ENCODE measurements at regions not wholly inside any gene's neighbourhood (a gene's known extent, or its start where the extent isn't known, plus 50 kb on each side); places are given as distances from the start of the nearest gene placed in this dataset.

DNA sequence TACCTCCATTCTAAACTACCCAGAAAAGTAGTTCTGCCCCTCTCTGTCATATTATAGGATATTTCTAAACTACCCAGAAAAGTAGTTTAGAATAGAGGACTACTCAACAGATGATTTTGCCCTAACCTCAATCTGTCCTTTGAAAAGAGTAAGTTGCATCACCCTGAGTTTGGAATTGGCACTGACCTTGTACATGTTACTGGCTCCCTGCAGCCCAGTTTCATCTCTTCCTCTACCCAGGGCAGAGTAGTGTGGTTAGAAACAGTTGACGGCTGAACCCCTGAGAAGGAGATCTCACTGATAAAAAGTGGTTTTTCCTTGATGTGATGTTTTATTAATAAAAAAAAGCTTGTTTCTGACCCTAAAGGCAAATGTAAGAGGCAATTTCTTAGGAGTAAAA lies 340.5 kb upstream of the NECTIN3 start:
- DNase-seq = no peak

DNA sequence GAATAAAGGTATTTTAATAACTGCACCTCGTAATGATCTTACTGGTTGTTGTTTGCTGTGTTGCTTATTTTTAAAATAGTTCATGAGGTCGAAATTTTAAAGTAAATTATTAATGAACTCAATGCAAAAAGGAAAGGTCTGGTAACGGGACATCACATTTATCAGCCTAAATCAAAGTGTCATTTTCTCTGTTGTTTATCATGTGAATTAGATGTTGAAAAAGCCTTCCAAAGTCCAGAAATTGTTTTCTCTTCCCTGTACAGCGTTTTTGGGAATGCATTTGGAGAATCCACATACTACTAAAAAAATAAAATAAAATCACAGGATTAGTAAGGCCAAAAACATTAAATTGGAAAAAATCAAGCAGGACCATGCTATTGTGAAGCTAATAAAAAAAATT lies 339.2 kb upstream of the NECTIN3 start:
- no peak for DNase-seq

DNA sequence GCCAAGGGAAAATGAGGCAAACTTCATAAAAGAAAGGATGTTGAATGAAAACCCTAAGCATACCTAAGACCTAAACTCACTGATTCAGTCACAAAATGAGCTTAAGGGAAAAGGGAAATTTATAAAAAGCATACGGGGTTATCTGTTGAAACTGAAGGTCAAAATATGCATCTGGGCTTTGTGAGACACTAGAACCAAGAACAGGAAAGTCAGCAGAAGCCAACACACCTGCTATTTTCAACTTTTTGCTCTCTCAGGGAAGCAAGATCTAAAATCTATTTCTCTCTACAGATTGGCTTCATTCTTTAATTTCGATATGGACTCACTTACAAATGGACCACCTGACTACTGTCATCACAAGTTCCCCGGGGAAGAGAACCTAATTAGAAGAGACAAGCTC lies 338.6 kb upstream of the NECTIN3 start:
- DNase-seq = no peak

GRCh38 chr3:110734524-110734923 lies 337.1 kb upstream of the NECTIN3 start:
- DNase-seq = no peak

DNA sequence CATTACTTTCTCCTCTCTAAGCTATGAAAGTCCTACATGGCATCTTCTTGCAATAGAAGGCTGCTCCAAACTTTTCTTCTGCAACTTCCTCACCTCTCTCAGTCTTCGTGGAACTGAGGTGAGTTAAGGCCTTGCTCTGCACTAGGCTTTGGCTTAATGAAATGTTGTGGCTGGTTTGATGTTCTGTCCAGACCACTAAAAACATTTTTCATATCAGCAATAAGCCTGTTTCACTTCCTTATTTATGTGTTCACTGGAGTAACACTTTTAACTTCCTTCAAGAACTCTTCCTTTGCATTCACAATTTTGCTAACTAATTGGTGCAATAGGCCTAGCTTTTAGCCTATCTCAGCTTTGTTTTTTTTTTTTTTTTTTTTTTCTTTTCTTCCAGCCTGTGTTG lies 335.3 kb upstream of the NECTIN3 start:
- DNase-seq = no peak

- DNase-seq = no peak
Measured at GRCh38 chr3:110738531-110738930, 333.1 kb upstream of the NECTIN3 start.

DNA sequence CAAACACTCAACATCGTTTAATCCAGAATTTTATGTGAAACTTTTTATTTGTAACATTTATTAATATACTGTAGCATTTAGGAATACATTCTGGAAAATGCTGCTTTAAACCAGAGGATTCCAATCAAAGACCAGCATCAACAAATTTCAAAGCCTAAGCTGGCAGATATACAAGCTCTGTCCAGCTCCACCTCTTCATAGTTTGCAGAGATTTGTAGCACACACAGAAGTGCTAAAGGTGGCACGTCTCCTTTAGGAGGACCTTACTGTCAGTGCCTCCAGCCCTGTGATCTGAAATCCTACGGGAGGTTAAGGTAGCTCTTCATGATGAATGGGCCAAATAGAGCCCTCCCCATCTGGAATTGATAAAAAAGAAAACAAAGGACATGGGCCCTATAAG lies 329.7 kb upstream of the NECTIN3 start:
- no peak for DNase-seq

DNA sequence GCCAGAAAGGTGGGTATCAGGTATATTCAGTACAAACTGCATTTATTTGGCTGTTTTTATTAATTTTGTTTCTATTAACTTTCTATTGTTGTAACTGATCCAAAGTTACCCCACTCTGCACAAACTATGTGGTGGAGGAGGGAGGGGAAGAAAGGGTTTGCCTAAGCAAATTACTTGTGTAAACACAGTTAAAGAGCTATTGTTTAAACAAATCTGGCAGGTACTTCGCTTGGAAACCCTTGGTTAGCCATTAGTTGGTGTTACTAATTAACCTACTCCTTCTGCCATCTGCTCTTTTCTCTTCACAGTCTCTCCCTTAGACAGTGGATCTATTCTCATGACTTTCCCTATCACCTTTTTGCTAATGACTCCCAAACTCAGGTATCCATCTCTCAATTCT lies 328.4 kb upstream of the NECTIN3 start:
- no peak for DNase-seq

GRCh38 chr3:110743984-110744383 lies 327.6 kb upstream of the NECTIN3 start:
- DNase-seq = no peak

- no peak for DNase-seq
Measured at GRCh38 chr3:110744723-110745122, 326.9 kb upstream of the NECTIN3 start.

- DNase-seq = no peak
Measured at GRCh38 chr3:110749006-110749405, 322.6 kb upstream of the NECTIN3 start.

GRCh38 chr3:110750201-110750600 lies 321.4 kb upstream of the NECTIN3 start:
- DNase-seq = no peak

DNA sequence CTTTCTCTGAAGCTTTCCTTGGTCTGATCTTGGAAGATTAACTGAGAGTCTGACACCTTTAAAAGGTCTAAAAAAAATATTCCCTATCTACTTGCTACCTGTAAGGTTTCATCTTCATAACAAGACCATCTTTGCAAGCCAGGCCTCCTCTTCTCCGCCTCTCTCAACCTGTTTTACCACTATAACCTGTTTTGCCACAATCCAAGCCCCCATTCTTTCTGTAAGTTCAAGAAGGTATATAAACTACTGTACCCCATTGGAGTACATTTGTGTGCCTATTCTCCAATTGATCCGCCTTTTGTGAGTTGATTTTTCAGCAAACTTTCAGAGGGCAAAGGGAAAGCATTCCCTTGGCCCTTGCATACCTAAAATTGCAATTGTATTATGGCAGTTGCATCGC lies 319.3 kb upstream of the NECTIN3 start:
- no peak for DNase-seq

DNA sequence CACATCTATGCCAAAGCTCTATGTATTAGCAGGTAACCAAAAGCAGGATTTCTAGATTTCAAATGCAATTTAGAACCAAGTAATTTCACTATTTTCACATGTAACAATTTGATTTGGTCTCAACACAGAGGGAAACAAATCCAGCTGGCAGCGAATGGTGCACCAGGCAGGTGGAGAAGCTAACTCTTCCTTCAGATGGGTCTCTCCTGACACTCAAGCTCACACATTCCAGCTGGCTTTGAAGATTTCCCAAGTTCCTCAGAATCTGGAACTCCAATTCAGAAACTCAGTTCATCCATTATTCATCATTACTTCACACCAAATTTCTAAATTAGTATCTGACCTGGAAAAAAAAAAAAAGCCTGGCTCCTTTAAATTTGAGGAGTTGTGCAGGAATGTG lies 318.1 kb upstream of the NECTIN3 start:
- DNase-seq = no peak

GRCh38 chr3:110754212-110754916 lies 317.3 kb upstream of the NECTIN3 start:
- no peak for DNase-seq

DNA sequence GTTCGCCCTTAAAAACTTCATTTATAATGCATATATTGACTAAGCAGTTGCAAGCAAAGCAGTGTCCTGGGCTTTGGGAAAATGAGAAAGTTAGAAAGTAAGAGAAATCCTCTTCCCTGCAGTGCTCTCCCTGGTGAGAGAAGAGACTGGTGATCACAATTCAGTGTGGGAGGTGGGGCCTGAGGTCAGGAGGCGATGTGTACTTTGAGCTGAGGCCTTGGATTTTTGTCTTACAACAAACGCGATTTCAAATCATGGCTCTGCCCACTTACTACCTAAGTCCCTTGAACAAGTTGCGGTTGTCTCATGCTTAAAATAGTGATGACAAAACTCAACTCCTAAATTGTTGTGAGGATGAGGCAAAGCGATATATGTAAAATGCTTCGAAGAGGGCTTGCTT lies 316.3 kb upstream of the NECTIN3 start:
- DNase-seq = no peak

GRCh38 chr3:110756705-110757104 lies 314.9 kb upstream of the NECTIN3 start:
- DNase-seq = no peak

GRCh38 chr3:110758208-110758607 lies 313.4 kb upstream of the NECTIN3 start:
- DNase-seq = no peak

DNA sequence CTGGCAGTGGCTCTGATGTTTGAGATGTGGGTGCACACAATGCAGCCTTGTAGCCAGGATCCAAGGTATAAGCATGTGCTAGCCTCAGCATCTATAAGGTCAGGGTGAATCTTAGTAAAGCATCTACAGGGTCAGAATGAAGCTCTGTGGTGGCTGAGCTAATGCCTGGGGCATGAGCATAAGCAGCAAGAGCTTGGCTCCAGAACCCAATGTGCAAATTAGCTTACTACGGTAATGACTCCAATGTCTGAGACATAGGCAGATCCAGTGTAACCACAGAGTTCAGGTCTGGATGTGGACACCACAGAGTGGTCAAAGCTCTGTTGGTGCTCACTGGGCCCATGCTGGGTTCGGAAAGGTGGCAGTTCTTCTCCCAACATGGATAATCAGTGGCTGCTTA lies 304.5 kb upstream of the NECTIN3 start:
- no peak for DNase-seq

DNA sequence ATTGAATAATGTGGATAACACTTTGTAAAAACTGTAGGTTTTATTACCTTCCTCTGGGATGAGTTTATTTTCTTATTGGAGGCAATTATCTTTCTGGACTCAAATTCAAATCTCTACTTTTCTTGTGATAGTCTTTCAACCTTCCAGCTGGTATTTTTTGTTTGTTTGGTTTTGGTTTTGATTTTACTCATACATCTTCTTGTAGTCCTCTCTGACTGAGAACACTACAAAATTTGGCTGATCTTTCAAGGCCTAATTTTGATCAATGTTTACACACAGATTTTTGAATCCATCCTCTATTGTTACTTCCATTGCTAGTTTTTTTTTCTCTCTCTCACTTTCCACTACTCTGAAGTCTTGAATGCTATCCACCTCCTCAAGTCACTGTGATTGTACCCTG lies 303.8 kb upstream of the NECTIN3 start:
- no peak for DNase-seq

GRCh38 chr3:110773413-110773954 lies 298.1 kb upstream of the NECTIN3 start:
- DNase-seq = no peak

- DNase-seq = no peak
Measured at GRCh38 chr3:110774496-110775265, 296.9 kb upstream of the NECTIN3 start.

DNA sequence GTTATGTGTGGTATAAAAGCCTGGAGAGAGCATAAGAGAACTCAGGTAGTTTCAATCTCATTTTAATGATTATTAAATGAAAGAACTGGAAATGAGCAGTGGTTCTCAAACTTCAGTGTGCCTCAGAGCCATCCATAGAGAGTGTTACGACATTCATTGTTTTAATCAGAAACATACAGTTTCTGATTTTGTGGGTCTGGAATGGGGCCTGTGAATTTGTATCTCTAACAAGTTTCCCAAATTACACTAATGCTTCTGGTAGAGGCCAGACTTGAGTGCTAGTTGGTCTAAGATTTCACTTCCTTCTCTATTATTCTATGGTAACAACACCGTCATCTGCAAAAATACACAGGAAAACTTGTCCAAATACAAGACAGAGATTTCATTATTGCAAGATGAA lies 292.0 kb upstream of the NECTIN3 start:
- DNase-seq = no peak

- no peak for DNase-seq
Measured at GRCh38 chr3:110783541-110783940, 288.1 kb upstream of the NECTIN3 start.

DNA sequence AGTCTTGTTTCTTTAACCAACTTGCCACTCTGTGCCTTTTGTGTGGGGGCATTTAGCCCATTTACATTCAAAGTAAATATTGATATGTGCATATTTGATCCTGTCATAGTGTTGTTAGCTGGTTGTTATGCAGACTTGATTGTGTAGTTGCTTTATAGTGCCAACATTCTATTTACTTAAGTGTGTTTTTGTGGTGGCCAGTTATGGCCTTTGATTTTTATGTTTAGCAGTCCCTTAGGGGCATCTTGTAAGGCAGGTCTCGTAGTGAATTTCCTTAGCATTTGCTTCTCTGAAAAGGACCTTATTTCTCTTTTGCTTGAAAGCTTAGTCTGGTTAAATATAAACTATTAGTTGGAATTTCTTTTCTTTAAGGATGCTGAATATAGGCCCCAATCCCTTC lies 282.8 kb upstream of the NECTIN3 start:
- DNase-seq = no peak
